ENCODE measurements at regions not wholly inside any gene's neighbourhood (a gene's known extent, or its start where the extent isn't known, plus 50 kb on each side); places are given as distances from the start of the nearest gene placed in this dataset.

DNA sequence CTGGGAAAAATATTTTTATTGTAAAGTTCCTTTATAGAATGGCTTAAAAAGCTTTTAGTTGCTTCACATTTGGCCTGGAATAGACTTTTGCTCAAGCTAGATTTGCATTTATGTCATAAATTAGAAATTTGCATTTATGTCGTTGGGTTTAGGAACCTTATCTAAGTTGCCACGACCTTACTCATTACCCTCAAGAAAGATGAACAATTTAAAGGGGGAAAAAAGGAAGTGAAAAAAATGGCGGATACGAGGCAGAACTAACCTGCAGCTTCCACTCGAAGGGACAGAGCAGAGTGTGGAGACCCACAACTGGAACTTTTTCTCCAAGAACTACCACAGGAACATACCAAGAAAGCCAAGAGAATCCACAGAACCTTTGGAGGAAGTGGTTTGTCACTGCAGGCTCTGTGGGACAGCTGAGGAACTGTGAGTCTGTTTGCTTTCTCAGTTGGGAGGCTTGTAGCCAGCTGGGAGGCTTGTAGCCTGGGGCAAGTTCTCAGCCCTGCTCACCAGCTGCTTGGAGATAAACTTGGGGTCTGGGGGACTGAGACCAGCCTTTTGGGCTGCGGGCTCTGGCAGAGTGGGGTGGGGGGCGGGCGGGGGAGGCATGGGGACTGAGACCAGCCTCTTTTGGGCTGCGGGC lies 349.9 kb upstream of the MEIS1 start:
- no peak for DNase-seq

DNA sequence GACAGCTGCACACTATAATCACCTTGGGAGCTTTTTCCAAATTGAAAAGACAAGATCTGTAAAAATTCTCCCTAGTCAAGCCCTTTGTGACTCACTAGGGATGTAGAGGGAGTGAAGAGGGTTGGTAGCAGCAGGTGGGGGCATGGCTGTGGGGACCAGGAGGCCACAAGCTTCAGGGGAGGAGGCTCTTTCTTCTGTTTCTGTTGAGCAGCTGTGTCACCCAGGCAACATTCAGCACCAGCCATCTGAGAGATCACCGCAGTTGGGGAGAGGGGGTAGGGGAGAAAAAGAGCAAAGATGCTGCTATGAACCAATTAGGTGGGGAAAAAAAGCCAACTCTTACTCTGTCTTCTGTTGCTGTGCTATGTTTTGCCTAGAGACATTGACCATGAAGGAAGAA lies 352.3 kb upstream of the MEIS1 start:
- no peak for DNase-seq

GRCh38 chr2:66080127-66080526 lies 354.8 kb upstream of the MEIS1 start:
- DNase-seq, result no peak

DNA sequence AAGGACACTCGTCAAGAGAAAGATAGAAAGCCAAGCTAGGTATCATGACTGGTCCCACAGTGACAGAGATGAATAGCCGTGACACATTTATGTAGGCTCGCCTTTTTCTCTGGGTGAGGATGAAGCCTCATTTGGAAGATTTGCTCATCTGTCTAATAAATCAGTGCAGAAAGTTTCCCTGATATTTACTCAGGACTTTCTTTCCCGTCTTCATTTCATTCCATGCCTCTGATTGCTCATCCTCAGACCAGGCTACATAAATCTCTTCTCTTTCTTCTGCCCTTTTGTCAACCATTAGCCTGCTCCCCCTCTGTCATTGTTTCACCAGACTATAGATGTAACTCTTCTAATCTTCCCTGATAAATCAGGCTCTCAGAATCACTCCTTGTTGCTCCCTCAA lies 361.8 kb upstream of the MEIS1 start:
- DNase-seq, result no peak

- DNase-seq, result no peak
Measured at GRCh38 chr2:66070721-66071602, 364.0 kb upstream of the MEIS1 start.

GRCh38 chr2:66069937-66070720 lies 364.8 kb upstream of the MEIS1 start:
- no peak for DNase-seq

- DNase-seq, result no peak
Measured at GRCh38 chr2:66066032-66066431, 368.9 kb upstream of the MEIS1 start.

- no peak for DNase-seq
Measured at GRCh38 chr2:66059332-66059731, 375.6 kb upstream of the MEIS1 start.

GRCh38 chr2:66058675-66059074 lies 376.2 kb upstream of the MEIS1 start:
- DNase-seq, result no peak

DNA sequence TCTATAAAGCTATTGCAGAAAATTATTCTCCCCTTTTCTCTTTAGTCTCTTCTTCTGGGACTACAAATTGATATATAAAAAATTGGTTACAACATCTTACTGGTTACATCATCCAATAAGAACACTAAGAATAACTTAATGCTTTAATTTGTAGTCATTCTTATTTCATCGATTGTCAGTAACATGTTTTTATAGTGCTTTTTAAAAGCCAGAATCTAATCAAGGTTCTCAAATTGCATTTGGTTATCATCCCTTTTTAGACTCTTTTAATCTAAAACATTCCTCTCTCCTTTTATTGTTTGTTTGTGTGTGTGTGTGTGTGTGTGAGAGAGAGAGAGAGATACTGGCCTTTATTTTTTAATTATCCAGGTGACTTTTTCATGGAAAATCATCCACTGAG lies 377.1 kb upstream of the MEIS1 start:
- no peak for DNase-seq

- DNase-seq, result no peak
Measured at GRCh38 chr2:66050392-66050791, 384.5 kb upstream of the MEIS1 start.

- no peak for DNase-seq
Measured at GRCh38 chr2:66048667-66049066, 386.3 kb upstream of the MEIS1 start.

GRCh38 chr2:66041902-66042657 lies 392.8 kb upstream of the MEIS1 start:
- no peak for DNase-seq

- DNase-seq, result no peak
Measured at GRCh38 chr2:66036948-66037347, 398.0 kb upstream of the MEIS1 start.

DNA sequence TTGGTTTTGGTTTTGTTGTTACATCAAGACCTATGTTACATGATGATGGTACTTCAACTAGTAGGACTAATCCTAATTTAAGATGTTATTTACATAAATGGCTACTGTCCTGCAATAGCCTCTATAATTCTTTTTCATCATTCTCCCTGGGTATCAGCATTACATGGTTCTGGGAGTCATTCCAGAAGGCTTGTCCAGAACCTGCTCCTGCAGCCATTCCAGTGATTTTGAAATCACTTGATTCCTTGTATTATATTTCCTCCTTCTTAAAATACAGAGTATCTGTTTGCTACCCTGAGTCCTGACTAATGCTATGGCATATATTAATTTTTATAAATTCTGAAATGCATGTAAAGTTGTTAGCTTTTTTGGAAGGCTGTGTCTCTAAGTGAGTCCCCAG lies 400.5 kb upstream of the MEIS1 start:
- no peak for DNase-seq

DNA sequence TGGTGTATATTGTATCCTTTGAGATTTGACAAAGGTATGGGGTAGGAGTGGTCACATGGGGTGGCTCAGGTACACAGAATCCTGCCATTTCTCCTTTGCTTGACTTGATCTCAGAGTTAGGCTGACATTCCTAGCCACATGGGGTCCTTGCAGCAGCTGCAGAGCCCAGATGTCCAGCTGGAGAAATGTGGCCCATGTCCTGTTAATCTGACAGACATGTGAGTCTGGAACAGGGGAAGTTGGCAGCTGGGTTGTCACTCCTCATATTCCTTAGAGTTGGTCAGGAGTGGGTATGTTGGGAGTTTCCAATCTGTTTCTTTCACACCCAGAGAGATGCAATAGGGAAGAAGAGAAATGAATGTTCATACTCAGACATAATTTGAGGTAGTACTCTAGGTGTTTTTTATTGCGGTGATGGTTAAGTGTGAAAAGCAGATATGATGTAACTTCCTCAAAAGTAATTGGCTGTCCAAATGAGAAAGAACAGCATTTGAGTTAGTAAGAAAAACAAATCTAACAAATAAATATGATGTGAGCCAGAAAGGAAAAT lies 402.6 kb upstream of the MEIS1 start:
- no peak for DNase-seq

- no peak for DNase-seq
Measured at GRCh38 chr2:66031236-66031635, 403.7 kb upstream of the MEIS1 start.

DNA sequence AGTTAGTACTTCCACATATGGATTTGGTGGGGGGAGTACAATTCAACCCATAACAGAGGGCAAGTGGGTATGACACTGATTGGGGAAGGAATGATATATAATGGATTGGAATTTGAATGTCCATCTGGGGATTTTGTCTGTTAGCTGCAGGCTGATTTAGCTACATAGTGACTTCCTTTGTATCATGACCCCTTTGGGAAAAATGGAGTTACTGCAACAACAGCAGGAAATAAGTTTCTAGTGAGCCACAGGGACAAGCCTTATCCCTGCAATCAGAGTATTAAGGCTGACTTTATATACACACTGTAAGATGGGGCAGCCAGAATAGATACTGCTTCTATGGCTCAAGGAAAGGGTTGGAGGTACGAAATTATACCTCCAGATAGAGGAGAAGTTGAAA lies 404.4 kb upstream of the MEIS1 start:
- DNase-seq, result no peak

DNA sequence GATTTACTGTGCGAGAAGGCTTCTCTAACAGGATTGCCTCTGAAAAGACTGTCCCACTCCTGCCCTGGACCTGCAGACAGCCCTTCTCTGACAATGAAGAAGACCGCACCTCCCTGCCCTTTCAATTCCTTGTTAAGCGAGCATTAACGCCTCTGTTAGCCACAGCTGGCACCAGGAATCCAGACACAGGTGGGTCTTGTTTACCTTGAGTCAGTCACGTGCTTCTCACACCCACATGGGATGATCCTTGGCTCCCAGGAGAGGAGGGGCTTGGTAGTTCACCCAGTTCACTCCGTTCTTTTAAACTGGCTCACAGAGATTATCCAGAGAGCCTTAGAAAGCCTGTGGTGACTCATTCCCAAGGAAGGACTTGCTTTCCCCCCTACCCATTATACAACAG lies 410.5 kb upstream of the MEIS1 start:
- DNase-seq, result no peak

- no peak for DNase-seq
Measured at GRCh38 chr2:66021296-66021695, 413.6 kb upstream of the MEIS1 start.

DNA sequence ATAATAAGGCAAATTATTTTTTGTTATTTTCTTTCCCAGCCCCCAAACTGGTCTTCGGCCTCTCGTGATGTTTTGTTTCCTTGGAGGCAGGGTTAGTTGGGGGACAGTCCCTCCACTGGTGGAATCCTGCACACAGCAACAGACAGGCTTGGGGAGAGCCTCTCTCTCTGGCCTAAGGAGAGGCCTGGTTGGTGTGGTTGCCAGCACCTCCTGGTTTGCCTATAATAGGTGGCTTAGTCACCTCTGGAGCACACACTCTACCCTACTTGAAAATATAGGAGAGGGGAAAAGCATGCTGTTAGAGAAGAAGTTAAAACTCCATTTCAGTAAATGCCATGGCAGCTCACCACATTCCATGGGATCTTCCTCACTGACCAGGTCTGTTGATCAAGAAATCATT lies 417.2 kb upstream of the MEIS1 start:
- no peak for DNase-seq

- no peak for DNase-seq
Measured at GRCh38 chr2:66014450-66014849, 420.5 kb upstream of the MEIS1 start.

DNA sequence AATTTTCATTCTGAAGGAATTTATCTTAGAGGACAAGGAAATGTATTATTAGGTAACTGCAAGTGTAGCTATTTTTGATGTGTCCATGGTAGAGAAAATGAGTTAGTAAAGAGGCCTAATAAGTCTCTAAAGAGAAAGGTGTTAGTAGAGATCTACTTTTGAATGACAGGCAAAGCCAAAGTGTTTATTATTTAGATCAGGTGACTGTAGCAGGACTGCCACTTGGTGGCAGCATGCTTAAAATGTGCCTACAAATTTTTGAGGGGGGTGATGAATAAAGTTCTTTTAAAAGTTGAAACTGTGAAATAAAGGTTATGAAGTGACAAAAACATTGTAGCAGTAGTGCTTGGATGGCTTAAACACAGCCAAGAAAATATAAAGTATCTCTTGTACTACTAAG lies 421.5 kb upstream of the MEIS1 start:
- DNase-seq, result no peak
